OCI-LY1 (cell line): ENCODE measurements at regions not wholly inside any gene's neighbourhood (a gene's known extent, or its start where the extent isn't known, plus 50 kb on each side); places are given as distances from the start of the nearest gene placed in this dataset.

Experiments
- H2AFZ ChIP-seq: fragments of 200-600 bp; sonication (generic), shearing (Covaris generic); 2 replicates; pipeline ENCODE4 v1.6.0; 2014; ENCODE audit warnings: antibody characterized with exemption, mild to moderate bottlenecking, low read length
- H3F3A ChIP-seq: fragments of 200-600 bp; sonication (generic), shearing (Covaris generic); 2 replicates; pipeline ENCODE4 v1.6.0; 2014; ENCODE audit warnings: mild to moderate bottlenecking, antibody characterized with exemption, low read length, moderate library complexity; ENCODE audit not compliant: insufficient read depth
- H3K27ac ChIP-seq: fragments of 200-600 bp; sonication (generic); 2 replicates; pipeline ENCODE4 v1.5.1; 2014; ENCODE audit warnings: low read length, mixed run types, mild to moderate bottlenecking, low read depth; ENCODE audit not compliant: poor library complexity, severe bottlenecking
- H3K27me3 ChIP-seq: fragments of 200-600 bp; sonication (generic); 2 replicates; pipeline ENCODE4 v1.6.0; 2014; ENCODE audit warnings: antibody characterized with exemption, mild to moderate bottlenecking, low read length, moderate library complexity; ENCODE audit not compliant: insufficient read depth
- H3K36me3 ChIP-seq: fragments of 200-600 bp; sonication (generic); 2 replicates; pipeline ENCODE4 v1.6.1; 2014; ENCODE audit warnings: mild to moderate bottlenecking, antibody characterized with exemption, low read length, moderate library complexity, mixed read lengths; ENCODE audit not compliant: insufficient read depth
- H3K4me1 ChIP-seq: fragments of 200-600 bp; sonication (generic); 2 replicates; pipeline ENCODE4 v1.5.1; 2014; ENCODE audit warnings: mild to moderate bottlenecking, low read length, moderate library complexity; ENCODE audit not compliant: insufficient read depth, severe bottlenecking
- H3K4me2 ChIP-seq: fragments of 200-600 bp; sonication (generic), shearing (Covaris generic); 2 replicates; pipeline ENCODE4 v1.6.1; 2014; ENCODE audit warnings: low read length
- H3K4me3 ChIP-seq: fragments of 200-600 bp; sonication (generic); 2 replicates; pipeline ENCODE4 v1.5.1; 2014; ENCODE audit warnings: low read length, low read depth, mild to moderate bottlenecking, mixed read lengths; ENCODE audit not compliant: poor library complexity, severe bottlenecking
- H3K79me2 ChIP-seq: fragments of 200-600 bp; shearing (Covaris generic); 2 replicates; pipeline ENCODE4 v1.6.1; 2016; ENCODE audit warnings: mixed run types, low read length, mixed read lengths; ENCODE audit not compliant: insufficient read depth
- H3K9ac ChIP-seq: fragments of 200-600 bp; sonication (generic), shearing (Covaris generic); 2 replicates; pipeline ENCODE4 v1.6.1; 2014; ENCODE audit warnings: mild to moderate bottlenecking, low read length, mixed read lengths
- H3K9me2 ChIP-seq: fragments of 200-600 bp; sonication (generic), shearing (Covaris generic); 2 replicates; pipeline ENCODE4 v1.6.1; 2014; ENCODE audit warnings: low read depth, mild to moderate bottlenecking, low read length, mixed read lengths
- H3K9me3 ChIP-seq: fragments of 200-600 bp; shearing (Covaris generic); 2 replicates; pipeline ENCODE4 v1.6.1; 2014; ENCODE audit warnings: low read length, mixed read lengths
- H4K20me1 ChIP-seq: fragments of 200-600 bp; sonication (generic), shearing (Covaris generic); 2 replicates; pipeline ENCODE4 v1.6.0; 2016; ENCODE audit warnings: mild to moderate bottlenecking, low read length; ENCODE audit not compliant: insufficient read depth
- CTCF ChIP-seq: fragments of 200-600 bp; sonication (generic), shearing (Covaris generic); IDR thresholded peaks from 2 replicates; pipeline ENCODE4 v1.5.1; 2017; ENCODE audit warnings: mild to moderate bottlenecking, antibody characterized with exemption, low read length, moderate library complexity, mixed read lengths
- EZH2 ChIP-seq: fragments of 200-600 bp; sonication (generic), shearing (Covaris generic); IDR thresholded peaks from 2 replicates; pipeline ENCODE4 v1.8.0; 2017; ENCODE audit warnings: borderline replicate concordance, mixed run types, mild to moderate bottlenecking, antibody characterized with exemption, low read length, moderate library complexity, mixed read lengths

- no peak overlapping the region for H3K4me2 ChIP-seq
Observed at GRCh38 chr9:126205845-126206498, 120.7 kb upstream of the MVB12B start.

GRCh38 chr9:126207256-126207655, 119.4 kb upstream of the MVB12B start:
- Histone ChIP-seq H4K20me1 (no peaks in the 10 kb centered on the region), H3K9ac (no peak overlapping the region), H3K79me2 (no peaks in the 10 kb centered on the region), H3K9me3 (no peaks in the 10 kb centered on the region), H3K27me3 (no peaks in the 10 kb centered on the region), H3K27ac (no peak overlapping the region), H3F3A (no peaks in the 10 kb centered on the region), H3K4me1 (no peaks in the 10 kb centered on the region), H3K36me3 (no peaks in the 10 kb centered on the region), H2AFZ (no peak overlapping the region), H3K4me3 (no peak overlapping the region), H3K9me2 (no peaks in the 10 kb centered on the region), H3K4me2 (no peak overlapping the region)
- TF ChIP-seq EZH2, result no peak
- TF ChIP-seq CTCF, result no peak

More at GRCh38 chr9:126205845-126206498, 120.7 kb upstream of the MVB12B start:
- H3K27ac ChIP-seq, result no peak overlapping the region
- H3K27me3 ChIP-seq, result no peaks in the 10 kb centered on the region
- no peaks in the 10 kb centered on the region for H3K9me2 ChIP-seq
- no peaks in the 10 kb centered on the region for H3F3A ChIP-seq
- no peak for TF ChIP-seq CTCF
- no peaks in the 10 kb centered on the region for H4K20me1 ChIP-seq
- no peak overlapping the region for H3K9ac ChIP-seq
- no peaks in the 10 kb centered on the region for H3K4me1 ChIP-seq
- no peak overlapping the region for H2AFZ ChIP-seq
- H3K79me2 ChIP-seq, result no peaks in the 10 kb centered on the region
- H3K36me3 ChIP-seq, result no peaks in the 10 kb centered on the region
- H3K4me3 ChIP-seq, result no peak overlapping the region
- H3K9me3 ChIP-seq, result no peaks in the 10 kb centered on the region

GRCh38 chr9:126208216-126208758, 118.3 kb upstream of the MVB12B start:
- Histone ChIP-seq H3K4me2 (no peak overlapping the region), H2AFZ (no peak overlapping the region), H4K20me1 (no peaks in the 10 kb centered on the region), H3K79me2 (no peaks in the 10 kb centered on the region), H3K9me2 (no peaks in the 10 kb centered on the region), H3K27me3 (no peaks in the 10 kb centered on the region), H3F3A (no peaks in the 10 kb centered on the region), H3K27ac (no peak overlapping the region), H3K9me3 (no peaks in the 10 kb centered on the region), H3K4me3 (no peak overlapping the region), H3K36me3 (no peaks in the 10 kb centered on the region), H3K9ac (no peak overlapping the region), H3K4me1 (no peaks in the 10 kb centered on the region)
- TF ChIP-seq CTCF, result no peak
- no peak for TF ChIP-seq EZH2
